ENCODE measurements at regions not wholly inside any gene's neighbourhood (a gene's known extent, or its start where the extent isn't known, plus 50 kb on each side); places are given as distances from the start of the nearest gene placed in this dataset.
"Not testable (repeated sequence)": the region's sequence is repeated elsewhere in the genome, so short reads cannot be mapped to it uniquely, and the experiment has no call there.

DNA sequence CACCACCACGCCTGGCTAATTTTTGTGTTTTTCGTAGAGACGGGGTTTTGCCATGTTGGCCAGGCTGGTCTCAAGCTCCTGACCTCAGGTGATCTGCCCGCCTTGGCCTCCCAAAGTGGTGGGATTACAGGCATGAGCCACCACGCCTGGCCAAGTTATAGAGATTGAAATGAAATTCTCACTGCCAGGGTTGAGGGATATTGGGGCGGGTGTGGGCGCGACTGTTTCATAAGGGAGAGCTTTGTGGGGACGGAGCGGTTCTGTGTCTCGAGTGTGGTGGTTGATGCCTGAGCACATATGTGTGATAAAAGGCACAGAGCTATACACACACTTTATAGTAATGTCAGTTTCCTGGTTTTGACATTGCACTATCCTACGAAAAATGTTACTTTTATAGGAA is 361.0 kb upstream of the HS6ST1 start:
- not testable (repeated sequence) for DNase-seq

DNA sequence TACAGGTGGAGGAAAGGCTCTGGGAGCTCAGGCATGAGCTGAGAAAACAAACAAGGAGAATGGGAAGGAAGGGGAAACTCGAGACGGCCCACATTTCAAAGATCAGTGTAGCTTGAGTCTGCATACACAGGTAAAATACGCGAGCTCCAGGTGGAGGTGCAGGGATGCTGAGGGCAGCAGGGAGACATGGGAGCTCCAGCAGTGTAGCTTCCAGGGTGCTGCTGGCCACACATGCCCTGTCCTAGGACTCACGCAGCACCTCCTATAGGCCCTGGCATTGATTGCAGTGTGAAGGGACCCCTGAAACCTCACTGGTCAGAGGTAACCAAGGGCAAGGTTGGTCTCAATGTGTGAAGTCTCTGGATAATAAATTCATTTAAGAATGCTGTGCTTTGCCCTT is 362.8 kb upstream of the HS6ST1 start:
- DNase-seq: peak; percentile 8

GRCh38 chr2:128682266-128682665 is 363.6 kb upstream of the HS6ST1 start:
- no peak for DNase-seq

GRCh38 chr2:128682729-128683284 is 364.1 kb upstream of the HS6ST1 start:
- DNase-seq: no peak

DNA sequence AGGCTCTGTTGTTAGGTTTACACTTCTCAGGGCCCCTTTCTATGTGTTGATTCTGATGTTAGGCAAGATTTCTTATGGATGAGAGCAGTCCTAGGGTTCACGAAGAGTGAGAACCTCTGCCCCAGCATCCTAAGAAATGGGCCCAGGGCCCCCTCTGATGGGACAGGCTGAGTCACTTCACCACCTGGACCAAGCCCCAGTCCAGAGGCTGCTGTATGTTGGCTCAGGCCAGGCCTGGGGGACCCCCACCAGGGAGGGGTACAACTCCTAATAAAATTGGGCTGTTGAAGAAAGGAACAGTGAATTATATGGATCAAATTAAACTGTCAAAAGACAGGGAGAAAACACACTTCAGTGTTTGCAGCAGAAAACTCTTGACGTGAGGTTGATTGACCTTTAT is 365.9 kb upstream of the HS6ST1 start:
- no peak for DNase-seq

- DNase-seq: no peak
Measured at GRCh38 chr2:128685841-128686496, 367.3 kb upstream of the HS6ST1 start.

DNA sequence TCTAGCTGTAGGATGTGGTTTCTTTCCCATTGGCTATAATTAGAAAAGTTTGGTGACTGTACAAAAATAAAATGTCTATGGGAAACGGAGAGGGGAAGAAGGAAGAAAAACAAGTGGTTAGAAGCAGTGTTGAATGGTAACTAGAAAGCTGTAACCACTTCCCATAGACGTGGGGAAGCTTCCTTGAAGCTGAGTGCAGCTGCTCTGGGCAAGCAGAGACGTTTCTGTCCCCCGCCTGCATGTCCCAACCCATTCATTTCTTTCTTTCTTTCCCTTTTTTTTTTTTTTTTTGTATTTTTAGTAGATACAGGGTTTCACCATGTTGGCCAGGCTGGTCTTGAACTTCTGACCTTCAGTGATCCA is 367.8 kb upstream of the HS6ST1 start:
- DNase-seq: no peak

DNA sequence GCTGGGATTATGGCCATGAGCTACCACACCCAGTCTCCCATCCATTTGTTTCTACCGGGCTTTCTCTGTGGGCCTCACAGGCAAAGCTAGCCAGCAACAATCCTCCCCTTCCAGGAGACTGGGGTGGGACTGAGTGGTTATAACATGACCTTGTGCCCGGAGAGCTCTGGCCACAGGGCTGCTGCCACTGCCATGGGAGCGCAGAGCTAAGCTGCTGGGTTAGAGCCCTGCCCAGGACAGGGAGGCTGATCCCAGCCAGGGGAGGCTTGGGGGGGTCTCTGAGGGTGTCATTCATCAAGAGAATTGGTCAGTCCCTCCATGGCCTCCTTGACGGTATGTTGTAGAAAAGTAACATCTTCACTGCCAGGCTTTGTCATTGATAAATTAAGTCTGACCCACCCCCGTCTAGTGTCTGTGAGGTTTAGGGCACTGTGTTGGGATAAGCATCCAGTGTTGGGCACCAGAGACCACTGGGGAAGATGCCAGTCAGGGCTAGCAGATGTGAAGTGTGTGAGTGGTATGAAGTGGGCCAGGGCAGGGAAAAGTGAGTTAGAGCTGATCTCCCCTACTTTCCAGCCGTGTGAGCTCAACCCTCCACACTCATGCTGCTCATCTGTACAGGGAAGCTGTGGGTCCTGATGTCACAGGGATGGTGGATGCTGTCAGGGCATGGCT is 368.4 kb upstream of the HS6ST1 start:
- DNase-seq: no peak

DNA sequence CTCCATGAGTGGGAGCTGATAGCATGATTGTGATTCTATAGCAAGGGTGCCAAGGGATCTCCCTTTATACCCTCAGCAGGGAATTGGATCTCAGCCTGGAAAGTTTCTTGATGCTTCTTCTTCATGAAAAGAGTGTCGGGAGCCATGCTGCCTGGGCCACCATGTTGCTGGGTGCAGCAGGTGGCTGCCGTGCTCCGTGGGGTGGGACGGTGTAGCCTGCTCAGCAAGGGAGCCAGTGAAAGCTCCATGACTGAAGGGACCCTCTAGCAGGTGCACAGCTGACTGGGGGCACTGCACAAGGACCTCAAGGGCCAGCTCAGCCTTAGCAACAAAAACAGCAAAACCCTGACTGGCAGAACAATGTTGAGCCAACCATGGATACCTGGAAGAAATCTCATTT is 368.9 kb upstream of the HS6ST1 start:
- no peak for DNase-seq

GRCh38 chr2:128689971-128690370 is 371.3 kb upstream of the HS6ST1 start:
- no peak for DNase-seq

DNA sequence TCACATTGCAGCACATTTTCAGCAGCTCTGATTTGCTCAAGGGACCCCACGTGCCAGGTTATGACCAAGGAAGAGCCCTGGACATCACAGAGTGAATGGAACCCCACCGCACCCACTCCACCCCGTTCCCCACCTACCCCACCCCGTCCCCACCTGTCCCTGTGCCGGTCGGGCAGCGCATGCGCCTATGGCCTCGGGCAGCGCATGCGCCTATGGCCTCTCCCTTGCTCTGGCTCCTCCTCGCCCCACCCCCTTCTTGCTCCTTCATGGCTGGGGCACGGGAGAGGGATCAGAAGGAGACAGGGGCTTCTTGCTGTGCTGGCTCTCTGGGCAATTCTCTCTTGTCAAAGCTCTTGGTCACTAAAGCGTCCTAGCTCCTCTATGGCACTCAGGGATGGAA is 371.8 kb upstream of the HS6ST1 start:
- DNase-seq: no peak

DNA sequence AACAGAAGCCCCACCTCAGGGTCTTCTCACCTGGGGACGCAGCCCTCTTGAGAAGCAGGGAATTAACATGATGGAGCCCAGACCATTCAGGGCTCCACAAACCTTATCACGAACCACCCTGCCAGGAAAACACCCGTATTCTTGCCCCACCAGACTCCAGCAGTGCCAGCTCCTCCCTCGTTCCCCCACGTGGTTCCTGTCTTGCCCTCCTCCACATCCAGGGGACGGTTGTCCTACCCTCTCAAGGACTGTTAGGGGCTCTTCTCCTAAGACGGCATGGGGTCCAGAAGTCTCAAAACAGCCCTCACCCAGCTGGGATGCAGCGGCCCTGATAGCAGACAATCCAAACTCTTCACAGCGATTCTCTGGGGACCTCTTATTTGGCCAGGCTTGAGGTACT is 372.2 kb upstream of the HS6ST1 start:
- no peak for DNase-seq

DNA sequence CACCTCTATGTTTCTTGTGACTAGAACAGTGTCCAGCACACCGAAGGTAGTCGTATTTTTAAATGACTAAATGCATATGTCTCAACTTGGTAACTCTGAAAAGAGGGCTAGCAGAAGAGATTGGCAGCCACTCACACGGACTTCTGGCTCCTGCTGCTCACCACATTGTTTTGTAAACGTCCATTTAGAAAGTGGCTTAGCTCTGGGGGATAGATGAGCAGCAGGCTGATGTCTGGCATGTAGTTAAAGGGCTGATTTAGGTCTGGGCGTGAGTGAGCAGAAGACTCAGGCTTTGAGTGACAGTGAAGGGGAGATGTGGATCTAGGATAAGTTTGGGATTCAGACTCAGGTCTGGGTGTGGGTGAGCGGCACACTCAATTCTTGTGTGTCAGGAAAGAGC is 372.9 kb upstream of the HS6ST1 start:
- no peak for DNase-seq

GRCh38 chr2:128692895-128693742 is 374.5 kb upstream of the HS6ST1 start:
- DNase-seq: no peak

DNA sequence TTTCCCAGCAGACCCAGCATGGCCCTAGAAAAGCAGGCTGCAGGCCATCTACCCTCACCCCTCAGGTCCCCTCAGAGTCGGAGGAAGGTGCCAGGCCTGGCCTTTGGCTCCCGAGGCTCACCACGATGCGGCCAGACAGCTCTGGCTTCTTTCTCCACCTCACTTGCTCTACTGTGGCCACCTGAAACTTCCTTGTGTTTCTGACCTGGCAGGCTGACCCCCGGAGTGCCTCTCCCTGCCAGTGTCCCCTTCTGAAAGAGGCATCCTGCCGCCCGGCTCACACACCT is 375.0 kb upstream of the HS6ST1 start:
- no peak for DNase-seq

GRCh38 chr2:128695646-128696220 is 377.1 kb upstream of the HS6ST1 start:
- DNase-seq: no peak

GRCh38 chr2:128696421-128696820 is 377.8 kb upstream of the HS6ST1 start:
- DNase-seq: no peak

GRCh38 chr2:128701418-128701817 is 382.8 kb upstream of the HS6ST1 start:
- no peak for DNase-seq

- no peak for DNase-seq
Measured at GRCh38 chr2:128702616-128703015, 383.9 kb upstream of the HS6ST1 start.

GRCh38 chr2:128708106-128708816 is 389.6 kb upstream of the HS6ST1 start:
- no peak for DNase-seq

GRCh38 chr2:128710242-128710641 is 391.6 kb upstream of the HS6ST1 start:
- DNase-seq: no peak

DNA sequence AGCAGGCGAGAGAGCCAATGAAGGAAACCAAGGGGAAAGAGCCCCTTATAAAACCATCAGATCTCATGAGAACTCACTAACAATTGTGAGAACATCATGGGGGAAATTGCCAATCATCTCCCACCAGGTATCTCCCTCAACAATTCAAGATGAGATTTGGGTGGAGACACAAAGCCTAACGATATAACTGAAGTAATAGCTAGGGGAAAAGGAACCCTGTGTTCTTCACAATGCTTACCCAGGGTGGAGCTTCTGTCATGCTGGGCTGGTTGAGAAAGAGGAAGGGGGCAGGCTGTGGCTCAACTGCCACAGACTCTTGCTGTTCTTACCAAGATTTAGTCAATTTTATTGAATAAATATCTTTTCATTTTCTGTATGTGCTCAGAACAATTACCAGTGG is 392.1 kb upstream of the HS6ST1 start:
- DNase-seq: no peak

- no peak for DNase-seq
Measured at GRCh38 chr2:128714285-128714684, 395.6 kb upstream of the HS6ST1 start.

Data from NCI-H2171 treated with DMSO at 0.1 percent for 48 hours (cell line).